HG03135 (cell line): ENCODE measurements at regions not wholly inside any gene's neighbourhood (a gene's known extent, or its start where the extent isn't known, plus 50 kb on each side); places are given as distances from the start of the nearest gene placed in this dataset.
A peak's percentile ranks its signal among the peaks of the same experiment; 100 is the strongest.

Experiments used
- ATAC-seq: cut with Tn5 transposase; IDR thresholded peaks from one replicate; pipeline ENCODE4 v1.9.1; 2021; ENCODE audit warnings: mild to moderate bottlenecking, moderate library complexity; ENCODE audit not compliant: unreplicated experiment

GRCh38 chr6:156577749-156578148 is 199.4 kb upstream of the ARID1B start:
- ATAC-seq, result no peak

GRCh38 chr6:156575361-156575760 is 201.8 kb upstream of the ARID1B start:
- ATAC-seq, result no peak

GRCh38 chr6:156564807-156565149 is 212.4 kb upstream of the ARID1B start:
- no peak for ATAC-seq

GRCh38 chr6:156564127-156564806 is 212.9 kb upstream of the ARID1B start:
- ATAC-seq, result peak; percentile 96

GRCh38 chr6:156563714-156564113 is 213.5 kb upstream of the ARID1B start:
- ATAC-seq, result no peak

- ATAC-seq, result no peak
Measured at GRCh38 chr6:156562636-156563035, 214.5 kb upstream of the ARID1B start.

GRCh38 chr6:156562019-156562418 is 215.2 kb upstream of the ARID1B start:
- ATAC-seq, result no peak

GRCh38 chr6:156560476-156560875 is 216.7 kb upstream of the ARID1B start:
- no peak for ATAC-seq

- ATAC-seq, result no peak
Measured at GRCh38 chr6:156559162-156559690, 218.0 kb upstream of the ARID1B start.

GRCh38 chr6:156557911-156558259 is 219.3 kb upstream of the ARID1B start:
- ATAC-seq, result no peak

GRCh38 chr6:156557251-156557910 is 219.8 kb upstream of the ARID1B start:
- no peak for ATAC-seq

- ATAC-seq, result no peak
Measured at GRCh38 chr6:156556811-156557210, 220.4 kb upstream of the ARID1B start.

- ATAC-seq, result no peak
Measured at GRCh38 chr6:156555116-156555515, 222.1 kb upstream of the ARID1B start.

- ATAC-seq, result no peak
Measured at GRCh38 chr6:156554160-156554559, 223.0 kb upstream of the ARID1B start.

- ATAC-seq, result no peak
Measured at GRCh38 chr6:156552849-156553248, 224.3 kb upstream of the ARID1B start.

GRCh38 chr6:156550949-156551348 is 226.2 kb upstream of the ARID1B start:
- ATAC-seq, result no peak

- no peak for ATAC-seq
Measured at GRCh38 chr6:156545931-156546330, 231.2 kb upstream of the ARID1B start.

GRCh38 chr6:156545021-156545420 is 232.2 kb upstream of the ARID1B start:
- ATAC-seq, result no peak

GRCh38 chr6:156544046-156544445 is 233.1 kb upstream of the ARID1B start:
- ATAC-seq, result no peak

GRCh38 chr6:156543431-156543830 is 233.7 kb upstream of the ARID1B start:
- ATAC-seq, result no peak

- no peak for ATAC-seq
Measured at GRCh38 chr6:156538875-156539660, 238.1 kb upstream of the ARID1B start.

GRCh38 chr6:156534594-156534993 is 242.6 kb upstream of the ARID1B start:
- ATAC-seq, result no peak
